Fibroblast of upper back skin (primary cell): ENCODE measurements at regions not wholly inside any gene's neighbourhood (a gene's known extent, or its start where the extent isn't known, plus 50 kb on each side); places are given as distances from the start of the nearest gene placed in this dataset.
"Not testable (repeated sequence)": the region's sequence is repeated elsewhere in the genome, so short reads cannot be mapped to it uniquely, and the experiment has no call there.

Experiments
- DNase-seq: peaks from one replicate; pipeline ENCODE4 v3.0.0-alpha.2; 2013

GRCh38 chr18:70956554-70956953 lies 667.7 kb downstream of the SOCS6 start:
- DNase-seq: no peak

DNA sequence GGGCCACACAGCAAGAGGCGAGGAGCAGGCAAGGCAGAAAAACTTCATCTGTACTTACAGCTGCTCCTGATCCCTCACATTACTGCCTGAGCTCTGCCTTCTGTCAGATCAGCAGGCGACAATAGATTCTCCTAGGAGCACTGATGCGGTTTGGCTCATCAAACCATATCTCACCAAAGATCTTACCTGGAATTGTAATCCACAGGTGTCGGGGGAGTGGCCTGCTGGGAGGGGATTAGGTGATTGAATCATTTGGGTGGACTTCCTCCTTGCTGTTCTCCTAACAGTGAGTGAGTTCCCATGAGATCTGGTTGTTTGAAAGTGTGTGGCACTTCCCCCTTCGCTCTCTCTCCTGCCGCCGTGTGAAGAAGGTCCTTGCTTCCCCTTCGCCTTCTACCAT lies 647.3 kb downstream of the SOCS6 start:
- no peak for DNase-seq

DNA sequence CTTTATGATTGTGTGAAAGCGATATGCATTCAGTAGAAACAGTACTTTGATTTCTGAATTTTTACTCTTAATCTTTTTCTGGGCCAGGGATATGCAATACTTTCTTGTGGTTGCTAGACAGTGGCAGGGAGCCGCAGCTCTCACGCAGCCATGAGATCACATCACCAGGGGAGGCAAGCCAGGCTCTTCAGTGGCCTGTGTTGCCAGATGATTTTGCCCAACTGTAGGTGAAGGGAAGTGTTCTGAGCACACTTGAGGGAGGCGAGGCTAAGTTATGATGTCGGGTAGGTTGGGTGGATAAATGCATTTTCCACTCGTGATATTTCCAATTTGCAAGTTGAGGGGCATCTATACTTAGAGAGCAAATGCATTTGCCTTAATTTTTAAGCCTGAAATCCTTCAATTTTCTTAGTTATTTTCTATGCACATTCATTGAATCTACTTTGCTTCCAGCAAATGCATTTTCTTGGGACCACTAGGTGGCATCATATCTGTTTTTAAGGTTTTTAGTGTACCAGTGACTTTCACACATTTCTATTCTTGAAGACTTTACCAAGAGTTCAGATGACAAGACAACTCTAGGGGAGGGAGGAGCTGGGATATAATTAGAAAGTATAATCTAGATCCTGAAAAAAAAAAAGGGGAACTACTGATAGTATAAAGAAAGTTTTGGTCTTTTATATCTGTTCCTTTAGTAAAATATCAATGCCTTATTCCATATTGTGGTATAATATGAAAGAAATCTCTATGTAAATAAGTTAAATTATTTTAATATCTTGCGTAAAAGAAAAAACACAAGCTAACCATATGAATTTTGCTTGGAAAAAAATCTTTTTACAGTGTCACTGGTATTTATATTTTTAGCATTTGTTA lies 643.3 kb downstream of the SOCS6 start:
- peak; percentile 17 for DNase-seq

DNA sequence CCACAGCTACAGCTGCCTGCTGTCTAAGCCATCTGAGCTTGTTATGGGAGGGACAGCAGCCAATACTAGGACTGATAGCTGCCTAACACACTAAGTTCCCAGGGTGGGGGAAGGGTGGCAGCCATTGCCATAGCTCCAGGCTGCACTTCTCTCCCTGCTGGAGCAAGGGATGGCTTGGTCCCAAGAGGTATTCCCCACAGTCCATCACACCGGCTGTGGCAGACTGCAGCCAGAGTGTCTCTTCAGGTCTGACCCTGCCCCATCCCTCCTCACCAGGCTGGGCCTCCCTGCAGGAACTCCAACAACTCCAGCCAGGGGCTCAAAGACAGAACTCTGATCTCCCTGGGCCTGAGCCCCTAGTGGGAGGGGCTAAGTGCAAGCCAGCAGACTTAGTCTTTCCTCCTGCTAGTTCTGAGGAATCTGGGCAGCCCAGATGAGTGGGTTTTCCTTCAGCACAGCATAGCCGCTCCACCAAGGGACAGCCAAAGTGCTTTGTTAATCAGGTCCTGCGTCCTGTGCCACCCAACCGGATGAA lies 632.1 kb downstream of the SOCS6 start:
- DNase-seq: no peak

DNA sequence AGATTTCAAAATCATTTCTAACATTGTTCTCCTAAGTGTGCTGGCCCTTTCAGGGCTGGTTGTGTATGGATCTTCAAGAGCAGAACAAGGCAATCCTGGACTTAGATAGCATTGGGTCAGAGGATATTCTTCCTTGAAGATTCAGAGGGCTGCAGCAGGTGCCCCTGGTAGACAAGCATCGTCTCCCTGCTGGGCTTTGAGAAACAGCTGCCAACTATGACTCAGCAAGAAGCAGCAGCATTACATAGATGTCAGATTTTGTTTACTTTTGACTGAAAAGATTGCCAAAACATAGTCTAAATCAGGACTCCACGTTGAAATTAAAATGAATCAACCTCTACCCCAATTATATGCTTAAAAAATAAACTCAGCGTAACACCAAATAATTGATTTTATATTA lies 618.8 kb downstream of the SOCS6 start:
- no peak for DNase-seq

- no peak for DNase-seq
Measured at GRCh38 chr18:70892381-70892780, 603.5 kb downstream of the SOCS6 start.

GRCh38 chr18:70870292-70870691 lies 581.4 kb downstream of the SOCS6 start:
- DNase-seq: no peak

DNA sequence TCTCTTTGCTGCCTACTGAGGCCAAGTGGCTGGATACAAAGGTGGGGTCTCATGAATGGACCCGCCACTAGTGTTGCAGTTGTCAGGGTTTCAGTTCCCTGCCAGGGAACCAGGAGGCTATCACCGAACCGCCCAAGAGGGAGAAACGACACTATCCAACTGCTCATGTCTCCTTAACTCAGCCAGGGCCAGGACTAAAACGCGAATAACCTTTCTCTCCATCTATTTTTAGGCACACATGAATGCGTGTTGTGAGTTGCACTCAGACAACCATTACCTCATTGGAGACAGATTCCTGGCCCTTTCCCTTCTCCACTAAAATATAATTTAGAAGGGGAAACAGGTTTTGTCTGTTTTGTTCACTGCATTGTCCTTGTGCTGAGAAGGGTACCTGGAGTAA lies 559.5 kb downstream of the SOCS6 start:
- DNase-seq: no peak

GRCh38 chr18:70840649-70841048 lies 551.8 kb downstream of the SOCS6 start:
- DNase-seq: no peak

DNA sequence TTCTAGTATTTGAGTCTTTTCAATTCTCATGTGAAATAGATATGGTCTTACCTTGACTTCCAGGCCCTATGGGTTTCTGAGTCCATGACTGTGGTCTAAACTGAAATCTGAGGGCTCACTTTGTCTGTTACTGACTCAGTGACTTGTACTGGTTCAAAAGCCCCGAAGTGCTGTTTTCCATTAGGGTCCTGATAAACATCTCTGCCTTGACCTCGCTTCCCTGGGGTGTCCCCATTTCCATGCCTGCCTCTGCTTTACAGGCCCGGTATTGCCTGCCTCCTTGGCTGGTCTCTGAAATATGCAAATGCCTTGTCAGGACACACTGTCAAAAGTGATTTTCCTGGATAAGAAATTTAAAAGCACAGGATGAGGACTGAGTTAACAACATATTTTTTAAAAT lies 538.8 kb downstream of the SOCS6 start:
- DNase-seq: no peak

GRCh38 chr18:70826571-70826970 lies 537.7 kb downstream of the SOCS6 start:
- no peak for DNase-seq

GRCh38 chr18:70822691-70823090 lies 533.8 kb downstream of the SOCS6 start:
- DNase-seq: no peak

- DNase-seq: no peak
Measured at GRCh38 chr18:70822117-70822516, 533.3 kb downstream of the SOCS6 start.

- no peak for DNase-seq
Measured at GRCh38 chr18:70808481-70809056, 519.7 kb downstream of the SOCS6 start.

- peak; percentile 18 for DNase-seq
Measured at GRCh38 chr18:70781860-70782453, 493.1 kb downstream of the SOCS6 start.

GRCh38 chr18:70766254-70766653 lies 477.4 kb downstream of the SOCS6 start:
- not testable (repeated sequence) for DNase-seq

- DNase-seq: no peak
Measured at GRCh38 chr18:70762812-70763211, 474.0 kb downstream of the SOCS6 start.

DNA sequence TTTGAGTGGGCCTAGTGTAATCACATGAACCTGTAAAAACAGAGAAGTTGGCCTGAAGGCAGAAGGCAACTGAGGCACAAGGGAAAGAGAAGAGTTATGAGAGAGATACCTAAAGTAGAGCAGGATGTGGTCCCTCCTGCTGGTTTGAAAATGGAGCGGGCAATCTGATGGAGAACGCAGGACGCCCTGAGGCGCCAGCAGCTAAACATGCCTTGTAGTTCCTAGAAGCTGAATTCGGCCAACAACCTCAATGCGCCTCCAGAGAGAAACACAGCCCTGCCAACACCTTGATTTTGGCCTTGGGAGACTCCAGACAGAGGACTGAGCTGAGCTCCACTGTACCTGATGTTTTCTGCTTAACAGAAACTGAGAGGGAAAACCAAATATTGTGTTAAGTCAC lies 469.9 kb downstream of the SOCS6 start:
- no peak for DNase-seq

- DNase-seq: no peak
Measured at GRCh38 chr18:70754486-70754885, 465.6 kb downstream of the SOCS6 start.

- DNase-seq: no peak
Measured at GRCh38 chr18:70732916-70733315, 444.1 kb downstream of the SOCS6 start.

GRCh38 chr18:70732188-70732587 lies 443.3 kb downstream of the SOCS6 start:
- DNase-seq: no peak

GRCh38 chr18:70720607-70721006 lies 431.8 kb downstream of the SOCS6 start:
- DNase-seq: no peak

DNA sequence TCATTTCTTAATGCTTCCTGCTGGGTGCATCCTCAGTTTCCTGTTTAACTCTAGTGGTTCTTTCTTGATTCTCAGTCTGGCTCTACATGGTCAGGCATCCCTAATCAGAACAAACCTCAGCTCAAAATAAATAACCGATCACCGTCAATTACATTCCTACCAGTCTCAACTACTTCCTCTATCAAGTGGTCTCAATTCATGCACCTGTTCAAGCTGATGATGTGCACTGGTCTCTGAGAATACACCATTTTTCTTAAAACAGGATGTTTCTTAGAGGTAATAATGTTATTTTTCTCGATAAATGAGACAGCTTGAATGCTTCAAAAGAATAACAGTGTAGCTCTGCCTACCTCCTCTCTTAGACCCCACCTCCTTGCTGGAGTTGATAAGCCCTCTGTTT lies 420.9 kb downstream of the SOCS6 start:
- no peak for DNase-seq

- DNase-seq: no peak
Measured at GRCh38 chr18:70709144-70709543, 420.3 kb downstream of the SOCS6 start.
